ENCODE measurements at regions not wholly inside any gene's neighbourhood (a gene's known extent, or its start where the extent isn't known, plus 50 kb on each side); places are given as distances from the start of the nearest gene placed in this dataset.

DNA sequence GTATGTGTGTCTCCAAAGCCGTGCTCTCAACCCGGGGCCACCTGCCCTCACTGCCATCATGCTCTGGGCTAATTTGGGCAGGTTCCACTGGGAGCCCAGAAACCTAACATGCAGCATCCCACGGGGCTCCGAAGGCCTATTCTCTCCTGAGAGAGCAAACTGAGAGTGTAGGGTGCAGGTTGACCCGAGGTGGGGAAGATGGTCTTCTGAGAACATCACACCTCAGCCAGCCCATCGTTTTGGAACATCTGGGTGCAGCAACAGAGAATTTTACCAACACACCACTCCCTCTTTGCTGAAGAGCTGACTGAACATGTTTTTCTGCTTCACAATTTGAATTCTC is 294.6 kb upstream of the TUT7 start:
- H3K56ac ChIP-seq (ENCODE audit: extremely low read depth, insufficient read depth, low read length) = no peak overlapping the region
- no peaks in the 10 kb centered on the region for H3K4me1 ChIP-seq (ENCODE audit: control insufficient read depth, insufficient read depth, low read length)
- no peaks in the 10 kb centered on the region for H3K79me1 ChIP-seq (ENCODE audit: low read depth in 1 of 2, low read length in 2 of 2)
- no peak overlapping the region for H4K5ac ChIP-seq (ENCODE audit: low read depth, low read length)
- no peak overlapping the region for H3K4me3 ChIP-seq (ENCODE audit: insufficient read depth, low read depth, low read length)
- no peak overlapping the region for H2AFZ ChIP-seq (replicated peaks; ENCODE audit: low read length, poor library complexity)
- no peak for ATAC-seq (ENCODE audit: low read depth)
- H3K4ac ChIP-seq (ENCODE audit: low read depth, low read length) = no peak overlapping the region
- no peak overlapping the region for H3K18ac ChIP-seq (ENCODE audit: low read depth, low read length)
- ChIA-PET POLR2A (ENCODE audit: unreplicated experiment) (no interaction called here), CTCF (no interaction called here)
- no peak overlapping the region for H2BK120ac ChIP-seq (ENCODE audit: low read depth, low read length)
- no peak for DNase-seq
- no peak overlapping the region for H4K8ac ChIP-seq (ENCODE audit: low read depth in 2 of 2, low read length in 2 of 2)
- no CpG with 5 or more reads among the region's 6 CpGs for WGBS, 2 experiments (ENCODE audit: extremely low coverage in 2 of 2, insufficient read length in 1 of 2)
- H3K23ac ChIP-seq (ENCODE audit: low read depth, low read length) = no peak overlapping the region
- no peaks in the 10 kb centered on the region for H3K9me1 ChIP-seq (ENCODE audit: insufficient read depth, low read length)
- BruUV-seq (replicated peaks) = no TSS peak
- H3K4me2 ChIP-seq (ENCODE audit: low read depth, low read length) = no peak overlapping the region
- H3K14ac ChIP-seq (replicated peaks; ENCODE audit: low read depth, low read length) = no peak overlapping the region
- H3K27ac ChIP-seq (ENCODE audit: insufficient read depth, low read length) = no peak overlapping the region
- H3K27me3 ChIP-seq (ENCODE audit: control insufficient read depth, insufficient read depth, low read length) = no peaks in the 10 kb centered on the region
- dilution Hi-C loops (cut with HindIII; ENCODE audit: low sequenced_read_pairs, unreplicated experiment) (no loop called here), in situ Hi-C loops (cut with MboI; ENCODE audit: low sequenced_read_pairs) (loop anchor here (25.0 kb wide), 1 partner anchor 289 kb away; the partner anchor contains the start of gene GAS1), intact Hi-C loops (cut with micrococcal nuclease) (no loop called here)
- no peak overlapping the region for H2BK15ac ChIP-seq (ENCODE audit: low read depth, low read length)
- no peaks in the 10 kb centered on the region for H3K36me3 ChIP-seq (ENCODE audit: control insufficient read depth, insufficient read depth, low read length)
- no peak overlapping the region for H2AK9ac ChIP-seq (replicated peaks; ENCODE audit: low read depth, low read length, poor library complexity)
- no peaks in the 10 kb centered on the region for H4K20me1 ChIP-seq (ENCODE audit: insufficient read depth, low read length)
- H4K91ac ChIP-seq (ENCODE audit: insufficient read depth, low read depth, low read length) = no peak overlapping the region
- no peak overlapping the region for H2BK20ac ChIP-seq (ENCODE audit: low read depth, low read length)
- no peak overlapping the region for H3K9ac ChIP-seq (ENCODE audit: low read depth, low read length)
- H3K9me3 ChIP-seq (ENCODE audit: control insufficient read depth, insufficient read depth, low read length) = no peaks in the 10 kb centered on the region
- no peak overlapping the region for H2BK5ac ChIP-seq (ENCODE audit: low read depth, low read length, poor library complexity, severe bottlenecking)
- TF ChIP-seq NFE2L2 (IDR thresholded peaks at IDR 0.05; ENCODE audit: low read depth, low read length) (no peak), SMC3 (IDR thresholded peaks at IDR 0.05; ENCODE audit: low read depth, low read length) (no peak), CHD1 (IDR thresholded peaks at IDR 0.05; ENCODE audit: low read depth, low read length) (no peak), BHLHE40 (IDR thresholded peaks at IDR 0.05; ENCODE audit: low read depth, low read length) (no peak), MXI1 (IDR thresholded peaks at IDR 0.05; ENCODE audit: borderline replicate concordance, low read depth, low read length) (no peak)
- TF ChIP-seq, protein P1, sequence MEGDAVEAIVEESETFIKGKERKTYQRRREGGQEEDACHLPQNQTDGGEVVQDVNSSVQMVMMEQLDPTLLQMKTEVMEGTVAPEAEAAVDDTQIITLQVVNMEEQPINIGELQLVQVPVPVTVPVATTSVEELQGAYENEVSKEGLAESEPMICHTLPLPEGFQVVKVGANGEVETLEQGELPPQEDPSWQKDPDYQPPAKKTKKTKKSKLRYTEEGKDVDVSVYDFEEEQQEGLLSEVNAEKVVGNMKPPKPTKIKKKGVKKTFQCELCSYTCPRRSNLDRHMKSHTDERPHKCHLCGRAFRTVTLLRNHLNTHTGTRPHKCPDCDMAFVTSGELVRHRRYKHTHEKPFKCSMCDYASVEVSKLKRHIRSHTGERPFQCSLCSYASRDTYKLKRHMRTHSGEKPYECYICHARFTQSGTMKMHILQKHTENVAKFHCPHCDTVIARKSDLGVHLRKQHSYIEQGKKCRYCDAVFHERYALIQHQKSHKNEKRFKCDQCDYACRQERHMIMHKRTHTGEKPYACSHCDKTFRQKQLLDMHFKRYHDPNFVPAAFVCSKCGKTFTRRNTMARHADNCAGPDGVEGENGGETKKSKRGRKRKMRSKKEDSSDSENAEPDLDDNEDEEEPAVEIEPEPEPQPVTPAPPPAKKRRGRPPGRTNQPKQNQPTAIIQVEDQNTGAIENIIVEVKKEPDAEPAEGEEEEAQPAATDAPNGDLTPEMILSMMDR (conservative IDR thresholded peaks at IDR 0.05; ENCODE audit: low read depth, low read length) = no peak
- no peak overlapping the region for H2AK5ac ChIP-seq (ENCODE audit: low read depth, low read length)
